Mucosa of rectum (tissue), 2 donors: ENCODE measurements at regions not wholly inside any gene's neighbourhood (a gene's known extent, or its start where the extent isn't known, plus 50 kb on each side); places are given as distances from the start of the nearest gene placed in this dataset.

Source experiments
- H3K27ac ChIP-seq, 2 donors: one replicate each; pipeline ENCODE4 v1.7.0; 2013; ENCODE audit warnings: inconsistent platforms in 2 of 2, low read depth in 2 of 2, low read length in 2 of 2
- H3K27me3 ChIP-seq, 2 donors: one replicate each; pipeline ENCODE4 v1.7.0; 2013; ENCODE audit warnings: low read length in 2 of 2; ENCODE audit not compliant: control insufficient read depth in 2 of 2, insufficient read depth in 2 of 2
- H3K36me3 ChIP-seq, 2 donors: one replicate each; pipeline ENCODE4 v1.7.0; 2013; ENCODE audit warnings: low read length in 2 of 2; ENCODE audit not compliant: control insufficient read depth in 2 of 2, insufficient read depth in 2 of 2
- H3K4me1 ChIP-seq, 2 donors: one replicate each; pipeline ENCODE4 v1.7.0; 2013; ENCODE audit warnings: low read length in 2 of 2, mild to moderate bottlenecking in 1 of 2; ENCODE audit not compliant: control insufficient read depth in 2 of 2, insufficient read depth in 2 of 2
- H3K4me3 ChIP-seq, 2 donors: one replicate each; pipeline ENCODE4 v1.7.0; 2013; ENCODE audit warnings: low read length in 2 of 2
- H3K9ac ChIP-seq, 2 donors: one replicate each; pipeline ENCODE4 v1.7.0; 2013; ENCODE audit warnings: low read length in 2 of 2, low read depth in 1 of 2, mild to moderate bottlenecking in 1 of 2
- H3K9me3 ChIP-seq, 2 donors: one replicate each; pipeline ENCODE4 v1.7.0; 2013; ENCODE audit warnings: low read length in 2 of 2; ENCODE audit not compliant: control insufficient read depth in 2 of 2
- donor health status: healthy.
- donor health status: Normal muscosa, but diverticular disease.

DNA sequence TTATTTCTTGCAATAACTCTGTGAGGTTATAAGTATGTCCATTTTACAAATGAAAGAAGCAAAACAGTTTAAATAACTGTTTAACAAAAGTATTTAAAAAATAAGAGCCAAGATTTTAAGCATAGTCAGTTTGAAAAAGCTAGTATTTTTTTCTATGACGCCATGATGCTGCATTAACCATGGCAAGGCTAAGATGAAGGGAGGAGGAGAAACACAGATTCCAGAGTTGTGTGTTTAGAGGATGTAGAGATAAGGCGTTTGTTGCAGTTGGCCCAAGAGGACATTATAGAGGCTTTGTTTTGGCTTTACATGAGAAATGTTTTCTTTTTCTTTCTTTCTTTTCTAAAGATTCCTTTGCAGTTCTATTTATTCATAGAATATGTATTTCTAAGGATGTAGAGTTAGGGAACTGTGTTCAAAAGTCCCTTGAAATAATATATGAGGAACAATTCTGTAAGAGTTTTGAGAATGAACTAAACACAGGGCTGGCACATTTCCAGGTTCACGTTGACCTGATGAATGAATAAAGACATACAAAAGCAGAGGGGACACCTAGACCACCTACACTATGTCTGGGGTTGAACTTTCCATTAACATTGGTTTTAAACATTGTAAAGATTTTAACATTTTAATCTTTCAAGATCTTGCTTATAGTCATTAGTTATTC lies 244.2 kb downstream of the KCNS3 start:
- no peaks in the 10 kb centered on the region for H3K4me1 ChIP-seq

DNA sequence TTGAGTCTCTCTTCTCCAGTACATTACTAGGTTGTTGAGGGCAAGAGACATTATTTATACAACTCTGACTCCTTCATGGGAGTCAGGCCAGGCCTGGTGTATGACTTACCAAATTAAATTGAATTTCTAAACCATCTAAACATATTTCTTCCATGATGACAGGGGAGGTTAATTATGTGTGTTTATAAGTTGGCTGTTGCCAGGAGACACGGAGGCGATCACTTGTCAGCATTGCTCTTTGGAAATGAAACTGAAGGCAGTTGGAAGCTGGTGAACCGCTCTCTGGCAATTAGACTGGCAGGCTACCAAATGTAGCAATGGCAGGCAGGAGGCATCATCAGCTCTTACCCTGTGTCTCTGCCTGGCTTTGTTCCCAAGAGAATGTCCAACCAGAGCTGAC lies 241.4 kb downstream of the KCNS3 start:
- H3K4me3 ChIP-seq = no peak overlapping the region

More for the DNA sequence above, 244.2 kb downstream of the KCNS3 start:
- H3K4me3 ChIP-seq = no peak overlapping the region
- no peak overlapping the region for H3K27ac ChIP-seq
- H3K9me3 ChIP-seq = no peaks in the 10 kb centered on the region
- H3K36me3 ChIP-seq = no peaks in the 10 kb centered on the region
- H3K9ac ChIP-seq = no peak overlapping the region
- H3K27me3 ChIP-seq = no peaks in the 10 kb centered on the region

DNA sequence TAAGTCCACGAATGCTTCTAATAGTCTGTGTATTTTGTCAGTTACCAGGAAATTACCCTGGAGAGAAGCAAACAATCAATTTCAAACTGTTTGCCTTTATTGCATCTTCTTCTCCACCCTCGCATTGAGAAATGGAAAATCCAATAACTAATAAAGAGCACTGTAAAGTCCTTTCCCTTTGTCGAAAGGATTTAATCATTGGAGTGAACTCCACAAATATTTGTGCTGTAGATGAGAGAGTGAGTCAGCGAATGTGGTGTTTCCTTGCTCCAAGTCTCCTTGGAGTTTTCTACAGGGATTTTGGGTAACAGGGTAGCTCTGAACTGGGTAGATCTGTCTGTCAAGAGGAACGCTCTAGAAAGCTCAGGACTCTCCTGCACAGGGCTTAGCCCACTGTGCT lies 240.2 kb downstream of the KCNS3 start:
- H3K9me3 ChIP-seq = no peaks in the 10 kb centered on the region
- H3K27ac ChIP-seq = no peak overlapping the region
- no peak overlapping the region for H3K4me3 ChIP-seq

More for the DNA sequence above, 241.4 kb downstream of the KCNS3 start:
- no peaks in the 10 kb centered on the region for H3K36me3 ChIP-seq
- no peaks in the 10 kb centered on the region for H3K27me3 ChIP-seq
- H3K27ac ChIP-seq = no peak overlapping the region
- H3K9me3 ChIP-seq = no peaks in the 10 kb centered on the region
- H3K4me1 ChIP-seq = no peaks in the 10 kb centered on the region
- no peak overlapping the region for H3K9ac ChIP-seq

DNA sequence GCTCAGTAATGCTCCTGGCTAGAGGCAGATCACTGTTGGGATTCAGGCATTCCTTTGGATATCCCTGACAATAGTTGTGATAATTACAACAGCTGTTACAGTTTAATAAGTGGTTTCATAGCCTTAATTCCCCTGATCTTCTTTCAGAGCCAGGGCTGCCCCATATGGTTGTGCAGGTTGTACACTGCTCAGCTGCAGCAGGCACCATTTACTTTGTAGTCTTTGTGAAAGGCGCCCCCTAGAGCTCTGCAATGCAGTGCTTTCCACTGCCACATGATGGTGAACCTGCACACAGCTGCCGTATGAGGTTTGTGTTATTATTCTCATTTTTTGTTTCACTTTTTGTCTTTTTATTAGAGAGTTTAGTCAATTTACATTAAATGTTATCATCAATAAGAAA lies 239.1 kb downstream of the KCNS3 start:
- Histone ChIP-seq H3K36me3 (no peaks in the 10 kb centered on the region), H3K9ac (no peak overlapping the region), H3K9me3 (no peaks in the 10 kb centered on the region), H3K4me1 (no peaks in the 10 kb centered on the region), H3K27me3 (no peaks in the 10 kb centered on the region), H3K4me3 (no peak overlapping the region), H3K27ac (no peak overlapping the region)

More for the DNA sequence above, 240.2 kb downstream of the KCNS3 start:
- no peak overlapping the region for H3K9ac ChIP-seq
- H3K4me1 ChIP-seq = no peaks in the 10 kb centered on the region
- H3K36me3 ChIP-seq = no peaks in the 10 kb centered on the region
- no peaks in the 10 kb centered on the region for H3K27me3 ChIP-seq

DNA sequence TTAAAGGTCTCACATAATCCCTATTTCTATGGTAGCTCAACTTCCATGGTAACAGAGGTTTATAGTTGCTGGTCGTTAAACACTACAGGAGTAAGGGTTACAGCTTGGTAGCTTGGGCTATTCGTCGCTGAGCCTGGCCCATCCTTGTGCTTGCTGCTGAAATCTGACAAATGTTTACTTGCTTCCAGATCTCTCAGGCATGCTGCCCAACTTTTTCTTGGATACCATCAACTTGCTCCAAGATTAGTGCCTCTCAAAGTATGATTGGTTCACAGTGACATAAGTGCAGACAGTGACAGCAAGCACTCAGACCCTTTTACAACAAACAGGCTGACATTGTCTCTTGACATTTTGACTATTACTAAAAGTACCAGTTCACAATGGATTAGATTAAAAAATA lies 231.8 kb downstream of the KCNS3 start:
- Histone ChIP-seq H3K9me3 (no peaks in the 10 kb centered on the region), H3K27ac (no peak overlapping the region), H3K36me3 (no peaks in the 10 kb centered on the region), H3K9ac (no peak overlapping the region), H3K4me1 (no peaks in the 10 kb centered on the region), H3K27me3 (no peaks in the 10 kb centered on the region), H3K4me3 (no peak overlapping the region)

DNA sequence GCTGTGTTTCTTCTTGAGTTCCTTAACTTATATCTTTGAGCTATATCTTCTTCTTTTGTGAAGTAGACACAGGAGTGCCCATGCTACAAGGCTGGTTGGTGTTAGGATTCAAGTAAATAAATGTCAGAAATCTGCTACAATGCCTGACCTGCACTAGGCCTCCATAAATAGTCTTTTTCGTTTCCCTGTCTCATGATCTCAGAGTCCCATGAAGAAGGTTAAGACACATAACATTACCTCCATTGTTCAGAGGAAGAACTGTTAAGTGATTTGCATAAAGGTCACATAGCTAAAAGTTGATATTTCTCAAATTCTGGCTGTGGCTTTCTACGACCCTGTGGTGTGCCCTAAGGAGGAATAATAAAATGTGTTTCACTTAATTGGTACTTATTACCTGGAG lies 228.4 kb downstream of the KCNS3 start:
- H3K4me1 ChIP-seq = no peaks in the 10 kb centered on the region
- H3K27ac ChIP-seq = no peak overlapping the region

DNA sequence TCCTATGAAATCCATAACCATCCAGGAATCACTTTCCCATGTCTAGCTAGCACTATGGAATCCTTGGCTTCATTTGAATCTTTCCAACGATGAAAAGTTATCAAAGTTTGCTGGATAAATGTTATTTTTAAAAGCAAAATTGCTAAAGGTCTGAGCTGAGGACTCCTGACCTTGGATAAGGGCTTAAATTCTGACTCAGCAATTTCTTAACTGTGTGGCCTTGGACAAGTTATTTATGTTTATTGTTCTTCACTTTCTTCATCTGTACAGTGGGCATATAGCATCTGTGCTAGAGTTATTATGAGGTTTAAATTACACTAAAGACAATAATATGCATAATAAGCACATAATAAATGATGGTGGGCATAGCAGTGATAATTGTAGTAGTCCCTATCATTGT lies 227.5 kb downstream of the KCNS3 start:
- H3K36me3 ChIP-seq = no peaks in the 10 kb centered on the region
- no peak overlapping the region for H3K4me3 ChIP-seq
- no peaks in the 10 kb centered on the region for H3K4me1 ChIP-seq
- no peaks in the 10 kb centered on the region for H3K27me3 ChIP-seq
- H3K9me3 ChIP-seq = no peaks in the 10 kb centered on the region
- no peak overlapping the region for H3K27ac ChIP-seq
- H3K9ac ChIP-seq = no peak overlapping the region

More for the DNA sequence above, 228.4 kb downstream of the KCNS3 start:
- H3K4me3 ChIP-seq = no peak overlapping the region
- no peaks in the 10 kb centered on the region for H3K36me3 ChIP-seq
- H3K27me3 ChIP-seq = no peaks in the 10 kb centered on the region
- no peak overlapping the region for H3K9ac ChIP-seq
- H3K9me3 ChIP-seq = no peaks in the 10 kb centered on the region

DNA sequence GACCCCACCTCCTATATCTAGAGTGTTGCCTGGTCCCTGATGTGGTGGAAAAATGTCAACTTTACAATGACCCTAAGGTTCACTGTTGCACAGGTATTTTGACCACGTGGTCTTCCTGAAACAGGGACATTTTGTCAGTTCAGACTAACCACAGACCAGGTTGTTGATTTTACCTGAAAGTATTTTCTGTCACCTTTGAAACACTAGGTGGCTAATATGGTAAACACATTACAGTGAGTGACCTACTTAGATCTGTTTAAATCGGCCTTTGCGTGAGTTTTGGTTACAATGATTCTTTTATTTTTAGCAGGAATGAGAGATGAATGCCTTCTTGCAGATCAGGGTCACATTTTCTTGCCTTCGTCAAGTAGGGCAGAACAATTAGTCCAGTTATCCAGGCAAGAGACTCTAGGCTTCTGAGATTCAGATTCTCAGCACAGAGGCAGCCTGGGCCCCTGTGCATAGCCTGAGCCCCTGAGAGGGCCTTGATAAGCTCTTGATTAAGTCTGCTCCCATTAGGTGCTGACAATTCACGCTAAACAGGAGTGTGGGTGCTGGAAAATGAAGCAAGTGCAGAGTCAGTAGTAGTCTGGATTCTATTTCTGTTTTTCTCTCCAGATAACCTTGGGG lies 226.2 kb downstream of the KCNS3 start:
- Histone ChIP-seq H3K36me3 (no peaks in the 10 kb centered on the region), H3K9me3 (no peaks in the 10 kb centered on the region), H3K27me3 (no peaks in the 10 kb centered on the region), H3K4me3 (no peak overlapping the region), H3K9ac (no peak overlapping the region), H3K4me1 (no peaks in the 10 kb centered on the region), H3K27ac (no peak overlapping the region)

DNA sequence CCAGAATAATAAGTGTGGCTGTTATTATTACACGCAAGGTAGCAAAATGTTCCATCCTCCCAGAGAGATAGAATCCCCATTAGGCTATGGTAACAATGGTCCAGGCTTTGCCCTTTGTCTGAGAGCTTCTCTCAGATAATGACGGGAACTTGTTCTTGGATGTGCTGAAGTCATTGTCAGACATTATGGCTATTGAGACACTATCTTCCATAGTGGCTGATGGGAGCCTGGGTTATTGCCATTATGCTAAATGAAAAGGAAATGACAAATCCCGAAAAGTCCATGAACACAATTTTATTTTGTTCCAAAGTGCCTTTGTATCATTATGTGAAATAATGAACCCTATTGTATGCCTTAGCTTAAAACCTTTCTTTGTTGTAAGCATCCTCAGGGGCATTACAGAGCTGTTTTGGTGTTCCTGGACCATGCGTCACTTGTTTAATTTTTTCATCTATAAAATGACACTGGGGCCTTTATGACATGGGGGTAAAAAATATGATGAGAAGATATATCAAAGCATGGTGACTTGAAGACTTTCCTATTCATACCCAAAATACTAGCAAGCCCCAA lies 218.5 kb downstream of the KCNS3 start:
- Histone ChIP-seq H3K9me3 (no peaks in the 10 kb centered on the region), H3K4me1 (no peaks in the 10 kb centered on the region), H3K9ac (no peak overlapping the region), H3K36me3 (no peaks in the 10 kb centered on the region), H3K4me3 (no peak overlapping the region), H3K27ac (no peak overlapping the region), H3K27me3 (no peaks in the 10 kb centered on the region)

DNA sequence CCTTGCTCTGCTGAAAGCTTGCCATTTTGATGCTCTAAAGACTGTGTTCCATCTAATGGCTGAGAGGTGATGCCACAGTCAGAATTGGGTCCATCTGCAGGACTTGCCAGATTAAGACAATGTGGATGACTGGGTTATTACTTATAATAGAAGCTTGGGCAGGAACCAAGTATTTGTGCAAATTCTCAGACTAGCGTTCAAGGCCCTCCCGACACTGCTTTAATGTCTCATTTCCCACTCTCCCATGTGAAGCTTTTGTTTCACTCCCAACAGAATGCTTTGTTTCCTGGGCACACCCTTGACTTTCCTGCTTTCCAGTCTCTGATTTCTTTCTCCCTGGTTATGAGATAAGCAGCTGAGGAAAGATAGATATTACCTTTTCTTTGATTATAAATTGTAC lies 215.8 kb downstream of the KCNS3 start:
- H3K36me3 ChIP-seq = no peaks in the 10 kb centered on the region
- no peaks in the 10 kb centered on the region for H3K9me3 ChIP-seq
- no peak overlapping the region for H3K27ac ChIP-seq
- no peaks in the 10 kb centered on the region for H3K4me1 ChIP-seq
- no peaks in the 10 kb centered on the region for H3K27me3 ChIP-seq
- H3K9ac ChIP-seq = no peak overlapping the region
- no peak overlapping the region for H3K4me3 ChIP-seq
